Fibroblast of lung (primary cell): ENCODE measurements at regions not wholly inside any gene's neighbourhood (a gene's known extent, or its start where the extent isn't known, plus 50 kb on each side); places are given as distances from the start of the nearest gene placed in this dataset.

ENCODE experiments used
- DNase-seq, 2 donors: peaks; one replicate each; pipeline versions ENCODE4 v3.0.0 to v3.0.0-alpha.2; 2010; ENCODE audit warnings: low read depth in 2 of 2
- H2AFZ ChIP-seq: 2 replicates; pipeline ENCODE4 v1.5.1; 2012; ENCODE audit warnings: low read length, control low read depth, inconsistent platforms
- H3K27ac ChIP-seq: 2 replicates; pipeline ENCODE4 v1.5.1; 2011; ENCODE audit warnings: low read length, control low read depth; ENCODE audit not compliant: insufficient read depth
- H3K27me3 ChIP-seq: 2 replicates; pipeline ENCODE4 v1.5.1; 2011; ENCODE audit warnings: mild to moderate bottlenecking, low read length; ENCODE audit not compliant: control insufficient read depth, insufficient read depth
- H3K36me3 ChIP-seq: 2 replicates; pipeline ENCODE4 v1.5.1; 2011; ENCODE audit warnings: low read length; ENCODE audit not compliant: control insufficient read depth, insufficient read depth
- H3K4me1 ChIP-seq: 2 replicates; pipeline ENCODE4 v1.5.1; 2011; ENCODE audit warnings: low read length; ENCODE audit not compliant: control insufficient read depth, insufficient read depth; ENCODE audit errors: extremely low read depth
- H3K4me2 ChIP-seq: 2 replicates; pipeline ENCODE4 v1.5.1; 2011; ENCODE audit warnings: low read length, control low read depth; ENCODE audit not compliant: insufficient read depth; ENCODE audit errors: extremely low read depth
- H3K4me3 ChIP-seq, 4 experiments: fragments of 200-600 bp in 1 of 4; sonication (generic) in 1 of 4; replicated peaks in 1 of 4; 2 replicates each; pipeline ENCODE4 v1.5.1; 2011 to 2016; ENCODE audit warnings: low read length in 4 of 4, low read depth in 3 of 4, mild to moderate bottlenecking in 3 of 4, control low read depth in 2 of 4, inconsistent platforms in 1 of 4, mixed read lengths in 1 of 4; ENCODE audit not compliant: insufficient read depth in 1 of 4; ENCODE audit errors: control extremely low read depth in 1 of 4
- H3K79me2 ChIP-seq: 2 replicates; pipeline ENCODE4 v1.5.1; 2012; ENCODE audit warnings: mild to moderate bottlenecking, low read length, inconsistent platforms; ENCODE audit not compliant: control insufficient read depth, insufficient read depth
- H3K9ac ChIP-seq: 2 replicates; pipeline ENCODE4 v1.5.1; 2011; ENCODE audit warnings: mild to moderate bottlenecking, low read length, control low read depth; ENCODE audit not compliant: insufficient read depth
- H3K9me3 ChIP-seq: 2 replicates; pipeline ENCODE4 v1.5.1; 2012; ENCODE audit warnings: low read depth, low read length; ENCODE audit not compliant: control insufficient read depth, insufficient read depth
- H4K20me1 ChIP-seq: 2 replicates; pipeline ENCODE4 v1.5.1; 2011; ENCODE audit warnings: low read length; ENCODE audit not compliant: control insufficient read depth, insufficient read depth; ENCODE audit errors: extremely low read depth
- EZH2 ChIP-seq: IDR thresholded peaks from 2 replicates; pipeline ENCODE4 v1.5.1; 2012; ENCODE audit warnings: low read length, control low read depth, mild to moderate bottlenecking; ENCODE audit errors: missing control alignments
- TF ChIP-seq, protein P1 (sequence below), 2 donors: IDR thresholded peaks in 1 of 2; conservative IDR thresholded peaks in 1 of 2; 1 replicate in 1 of 2; 2 replicates in 1 of 2; pipeline ENCODE4 v1.5.1; 2011 to 2012; ENCODE audit warnings: low read length in 2 of 2, control low read depth in 1 of 2, inconsistent platforms in 1 of 2, low read depth in 1 of 2, mild to moderate bottlenecking in 1 of 2

DNA sequence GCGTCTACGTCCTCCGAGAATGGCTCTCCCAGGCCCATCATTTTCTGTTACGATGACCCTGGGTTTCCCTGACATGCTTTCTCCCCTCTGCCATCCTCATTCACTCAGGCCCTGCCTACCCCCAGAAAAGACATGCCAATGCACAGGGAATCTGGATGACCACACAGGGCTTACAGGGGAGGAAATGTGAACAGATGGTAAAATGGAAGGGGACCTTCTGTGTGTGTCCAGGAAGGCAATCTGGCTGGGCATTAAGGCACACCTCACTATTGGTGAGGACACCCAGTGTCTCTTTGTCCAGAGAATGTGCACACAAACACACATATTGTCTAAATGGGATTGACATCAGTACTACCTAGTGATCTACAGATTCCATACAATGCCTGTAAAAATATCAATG is 769.9 kb upstream of the AMELY start:
- Histone ChIP-seq H3K36me3 (no peaks in the 10 kb centered on the region), H3K27ac (no peak overlapping the region), H3K4me2 (no peak overlapping the region), H3K4me3 (no peak overlapping the region), H3K9ac (no peak overlapping the region), H3K9me3 (no peaks in the 10 kb centered on the region), H4K20me1 (no peaks in the 10 kb centered on the region), H2AFZ (no peak overlapping the region), H3K27me3 (no peaks in the 10 kb centered on the region), H3K4me1 (no peaks in the 10 kb centered on the region), H3K79me2 (no peaks in the 10 kb centered on the region)
- TF ChIP-seq EZH2 = no peak
- DNase-seq = no peak

DNA sequence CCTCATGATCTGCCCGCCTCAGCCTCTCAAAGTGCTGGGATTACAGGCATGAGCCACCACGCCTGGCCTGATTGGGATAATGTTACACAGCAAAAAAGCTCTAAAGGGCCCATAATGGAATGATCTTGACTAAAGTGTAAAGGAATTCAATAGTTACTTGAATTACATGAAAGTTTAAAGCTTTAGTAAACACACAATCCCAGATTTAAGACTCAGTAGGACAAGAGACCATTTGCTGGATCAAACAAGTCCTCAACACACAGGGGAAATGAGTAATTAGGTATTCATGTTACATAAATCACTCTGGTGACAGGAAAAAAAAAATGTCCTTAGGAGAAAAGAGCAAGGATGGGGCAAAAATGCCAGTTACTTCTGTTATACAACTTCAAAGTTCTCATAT is 762.9 kb upstream of the AMELY start:
- Histone ChIP-seq H4K20me1 (no peaks in the 10 kb centered on the region), H3K36me3 (no peaks in the 10 kb centered on the region), H3K9me3 (no peaks in the 10 kb centered on the region), H3K9ac (no peak overlapping the region), H3K79me2 (no peaks in the 10 kb centered on the region), H2AFZ (no peak overlapping the region), H3K27me3 (no peaks in the 10 kb centered on the region), H3K27ac (no peak overlapping the region), H3K4me3 (no peak overlapping the region), H3K4me1 (no peaks in the 10 kb centered on the region), H3K4me2 (no peak overlapping the region)
- peak in 1 of 2 donors; percentile 45 for DNase-seq
- TF ChIP-seq, protein P1, sequence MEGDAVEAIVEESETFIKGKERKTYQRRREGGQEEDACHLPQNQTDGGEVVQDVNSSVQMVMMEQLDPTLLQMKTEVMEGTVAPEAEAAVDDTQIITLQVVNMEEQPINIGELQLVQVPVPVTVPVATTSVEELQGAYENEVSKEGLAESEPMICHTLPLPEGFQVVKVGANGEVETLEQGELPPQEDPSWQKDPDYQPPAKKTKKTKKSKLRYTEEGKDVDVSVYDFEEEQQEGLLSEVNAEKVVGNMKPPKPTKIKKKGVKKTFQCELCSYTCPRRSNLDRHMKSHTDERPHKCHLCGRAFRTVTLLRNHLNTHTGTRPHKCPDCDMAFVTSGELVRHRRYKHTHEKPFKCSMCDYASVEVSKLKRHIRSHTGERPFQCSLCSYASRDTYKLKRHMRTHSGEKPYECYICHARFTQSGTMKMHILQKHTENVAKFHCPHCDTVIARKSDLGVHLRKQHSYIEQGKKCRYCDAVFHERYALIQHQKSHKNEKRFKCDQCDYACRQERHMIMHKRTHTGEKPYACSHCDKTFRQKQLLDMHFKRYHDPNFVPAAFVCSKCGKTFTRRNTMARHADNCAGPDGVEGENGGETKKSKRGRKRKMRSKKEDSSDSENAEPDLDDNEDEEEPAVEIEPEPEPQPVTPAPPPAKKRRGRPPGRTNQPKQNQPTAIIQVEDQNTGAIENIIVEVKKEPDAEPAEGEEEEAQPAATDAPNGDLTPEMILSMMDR (conservative IDR thresholded peaks at IDR 0.05 in 1 of 2, IDR thresholded peaks at IDR 0.05 in 1 of 2; ENCODE audit: low read depth in 1 of 2, low read length in 2 of 2) = no peak
- TF ChIP-seq EZH2 = no peak

DNA sequence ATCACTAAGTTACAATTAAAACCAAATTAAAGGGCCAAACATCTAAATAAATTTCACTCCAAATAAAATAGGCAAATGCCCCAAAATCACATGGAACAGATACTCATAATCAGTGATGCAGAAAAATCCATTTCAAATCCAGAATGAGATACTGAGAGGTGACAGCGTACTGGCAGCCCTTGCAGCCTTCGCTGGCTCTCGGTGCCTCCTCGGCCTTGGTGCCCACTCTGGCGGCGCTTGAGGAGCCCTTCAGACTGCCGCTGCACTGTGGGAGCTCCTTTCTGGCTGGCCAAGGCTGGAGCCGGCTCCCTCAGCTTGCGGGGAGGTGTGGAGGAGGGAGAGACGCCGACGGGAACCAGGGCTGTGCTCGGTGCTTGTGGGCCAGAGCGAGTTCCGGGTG is 761.2 kb upstream of the AMELY start:
- Histone ChIP-seq H3K4me1 (no peaks in the 10 kb centered on the region), H3K4me3 (no peak overlapping the region), H3K9me3 (no peaks in the 10 kb centered on the region), H3K27ac (no peak overlapping the region), H3K4me2 (no peak overlapping the region), H3K9ac (no peak overlapping the region), H3K79me2 (no peaks in the 10 kb centered on the region), H4K20me1 (no peaks in the 10 kb centered on the region), H3K27me3 (no peaks in the 10 kb centered on the region), H2AFZ (no peak overlapping the region), H3K36me3 (no peaks in the 10 kb centered on the region)
- no peak for TF ChIP-seq EZH2
- TF ChIP-seq, protein P1 (conservative IDR thresholded peaks at IDR 0.05 in 1 of 2, IDR thresholded peaks at IDR 0.05 in 1 of 2; ENCODE audit: low read depth in 1 of 2, low read length in 2 of 2) = no peak
- no peak for DNase-seq
